ENCODE measurements at regions not wholly inside any gene's neighbourhood (a gene's known extent, or its start where the extent isn't known, plus 50 kb on each side); places are given as distances from the start of the nearest gene placed in this dataset.

DNA sequence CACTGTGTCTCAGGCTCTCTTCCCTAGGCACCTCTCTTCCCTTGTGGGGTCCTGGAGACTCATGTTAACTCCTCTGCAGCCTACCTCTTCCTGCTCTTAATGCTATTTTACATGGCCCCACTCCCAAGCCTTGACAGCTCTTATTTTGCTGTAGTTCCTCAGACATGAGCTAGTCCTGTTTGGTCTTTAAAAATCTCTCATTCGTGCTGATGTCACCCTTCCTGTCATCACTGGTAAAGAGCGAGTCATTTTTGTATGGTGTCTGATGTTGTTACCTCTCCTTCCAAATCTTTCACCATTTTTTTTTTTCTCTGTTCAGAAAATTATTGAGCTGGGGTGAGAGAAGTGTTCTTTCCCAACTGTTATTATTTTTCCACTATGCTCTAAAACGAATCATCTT is 84.8 kb upstream of the ZBED5 start:
- no peak for DNase-seq (ENCODE audit: extremely low spot score)
- Histone ChIP-seq H3K36me3 (no peaks in the 10 kb centered on the region), H3K4me1 (peaks cover 6 to 47% (median 18%) of the 10 kb centered on the region in 4 donors), H3K27me3 (no peaks in the 10 kb centered on the region), H3K9me3 (no peaks in the 10 kb centered on the region), H3K4me3 (no peak overlapping the region), H3K27ac (replicated peaks in 1 of 4) (no peak overlapping the region)
- TF ChIP-seq, protein P1, sequence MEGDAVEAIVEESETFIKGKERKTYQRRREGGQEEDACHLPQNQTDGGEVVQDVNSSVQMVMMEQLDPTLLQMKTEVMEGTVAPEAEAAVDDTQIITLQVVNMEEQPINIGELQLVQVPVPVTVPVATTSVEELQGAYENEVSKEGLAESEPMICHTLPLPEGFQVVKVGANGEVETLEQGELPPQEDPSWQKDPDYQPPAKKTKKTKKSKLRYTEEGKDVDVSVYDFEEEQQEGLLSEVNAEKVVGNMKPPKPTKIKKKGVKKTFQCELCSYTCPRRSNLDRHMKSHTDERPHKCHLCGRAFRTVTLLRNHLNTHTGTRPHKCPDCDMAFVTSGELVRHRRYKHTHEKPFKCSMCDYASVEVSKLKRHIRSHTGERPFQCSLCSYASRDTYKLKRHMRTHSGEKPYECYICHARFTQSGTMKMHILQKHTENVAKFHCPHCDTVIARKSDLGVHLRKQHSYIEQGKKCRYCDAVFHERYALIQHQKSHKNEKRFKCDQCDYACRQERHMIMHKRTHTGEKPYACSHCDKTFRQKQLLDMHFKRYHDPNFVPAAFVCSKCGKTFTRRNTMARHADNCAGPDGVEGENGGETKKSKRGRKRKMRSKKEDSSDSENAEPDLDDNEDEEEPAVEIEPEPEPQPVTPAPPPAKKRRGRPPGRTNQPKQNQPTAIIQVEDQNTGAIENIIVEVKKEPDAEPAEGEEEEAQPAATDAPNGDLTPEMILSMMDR (IDR thresholded peaks at IDR 0.05): no peak
- TF ChIP-seq POLR2AphosphoS5 (IDR thresholded peaks at IDR 0.05) (no peak), POLR2A (IDR thresholded peaks at IDR 0.05; ENCODE audit: low read depth) (no peak), EP300 (IDR thresholded peaks at IDR 0.05) (no peak)
- 74% methylated on average over 3 of the region's 3 CpGs for WGBS
- intact Hi-C loops (cut with DNase I): no loop called here

DNA sequence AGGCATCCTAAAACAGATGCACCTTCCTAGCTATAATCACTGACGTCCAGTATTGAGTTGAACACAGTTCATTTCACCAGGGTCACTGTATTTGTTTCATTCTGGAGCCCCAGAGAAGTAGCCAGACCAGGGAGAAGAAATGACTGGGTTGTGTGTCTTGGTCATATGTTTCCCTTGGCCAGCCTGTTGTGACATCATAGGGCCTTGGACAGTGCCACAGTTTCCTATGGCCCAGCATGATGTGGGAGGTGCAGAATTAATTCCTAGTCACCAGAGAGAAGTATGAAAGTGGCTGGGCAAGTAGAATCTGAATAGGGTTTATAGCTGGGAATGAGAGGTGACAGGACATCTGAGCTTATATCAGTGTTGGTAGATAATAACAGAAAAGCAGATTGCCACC is 84.0 kb upstream of the ZBED5 start:
- H3K27ac ChIP-seq (replicated peaks in 1 of 4): no peak overlapping the region
- WGBS: 57% methylated on average over 1 of the region's 1 CpG
- TF ChIP-seq EP300 (IDR thresholded peaks at IDR 0.05): no peak
- no peak for TF ChIP-seq POLR2A (IDR thresholded peaks at IDR 0.05; ENCODE audit: low read depth)
- TF ChIP-seq, protein P1 (IDR thresholded peaks at IDR 0.05): no peak
- no peak for TF ChIP-seq POLR2AphosphoS5 (IDR thresholded peaks at IDR 0.05)
- intact Hi-C loops (cut with DNase I): no loop called here
- no peak overlapping the region for H3K4me3 ChIP-seq
- no peaks in the 10 kb centered on the region for H3K36me3 ChIP-seq
- no peak for DNase-seq (ENCODE audit: extremely low spot score)
- peaks cover 6 to 47% (median 18%) of the 10 kb centered on the region in 4 donors for H3K4me1 ChIP-seq
- no peaks in the 10 kb centered on the region for H3K9me3 ChIP-seq
- no peaks in the 10 kb centered on the region for H3K27me3 ChIP-seq

DNA sequence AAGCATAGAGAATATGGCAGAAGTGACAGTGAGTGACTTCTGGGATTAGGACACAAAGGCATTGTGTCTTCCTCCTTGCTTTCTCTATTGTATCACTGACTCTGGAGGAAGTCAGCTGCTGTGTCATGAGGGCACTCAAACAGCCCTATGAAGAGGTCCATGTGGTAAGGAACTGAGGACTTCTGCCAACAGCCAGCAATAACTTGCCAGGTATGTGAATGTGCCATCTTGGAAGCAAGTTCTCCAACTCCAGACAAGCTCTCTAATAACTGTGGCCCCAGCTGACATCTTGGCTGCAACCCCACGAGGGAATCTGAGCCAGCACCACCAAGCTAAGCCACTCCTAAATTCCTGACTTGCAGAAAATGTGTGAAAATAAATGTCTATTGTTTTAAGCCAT is 83.6 kb upstream of the ZBED5 start:
- intact Hi-C loops (cut with DNase I): no loop called here
- Histone ChIP-seq H3K4me3 (no peak overlapping the region), H3K4me1 (peaks cover 6 to 47% (median 18%) of the 10 kb centered on the region in 4 donors), H3K36me3 (no peaks in the 10 kb centered on the region), H3K27me3 (no peaks in the 10 kb centered on the region), H3K27ac (replicated peaks in 1 of 4) (no peak overlapping the region), H3K9me3 (no peaks in the 10 kb centered on the region)
- TF ChIP-seq POLR2AphosphoS5 (IDR thresholded peaks at IDR 0.05) (no peak), EP300 (IDR thresholded peaks at IDR 0.05) (no peak), POLR2A (IDR thresholded peaks at IDR 0.05; ENCODE audit: low read depth) (no peak)
- TF ChIP-seq, protein P1 (IDR thresholded peaks at IDR 0.05): no peak
- no peak for DNase-seq (ENCODE audit: extremely low spot score)
- 44% methylated on average over 1 of the region's 1 CpG for WGBS

GRCh38 chr11:10938650-10939387 is 81.0 kb upstream of the ZBED5 start:
- 47% methylated on average over 4 of the region's 5 CpGs for WGBS

More at GRCh38 chr11:10938650-10939387, 81.0 kb upstream of the ZBED5 start:
- Histone ChIP-seq H3K4me3 (no peak overlapping the region), H3K4me1 (peaks cover 0 to 36% (median 20%) of the 10 kb centered on the region in 4 donors), H3K36me3 (no peaks in the 10 kb centered on the region), H3K27me3 (no peaks in the 10 kb centered on the region), H3K27ac (replicated peaks in 1 of 4) (peak overlapping the region in 1 of 4 donors; percentile 36), H3K9me3 (no peaks in the 10 kb centered on the region)
- intact Hi-C loops (cut with DNase I): loop anchor here (10.0 kb wide), 1 partner anchor 326 kb away; no protein-coding TSS in a partner anchor
- TF ChIP-seq, protein P1 (IDR thresholded peaks at IDR 0.05): no peak
- TF ChIP-seq POLR2A (IDR thresholded peaks at IDR 0.05; ENCODE audit: low read depth): no peak
- no peak for TF ChIP-seq EP300 (IDR thresholded peaks at IDR 0.05)
- TF ChIP-seq POLR2AphosphoS5 (IDR thresholded peaks at IDR 0.05): no peak
- DNase-seq (ENCODE audit: extremely low spot score): peak; percentile 80

Measured in esophagus muscularis mucosa (tissue), 4 donors.